GM19468 (cell line): ENCODE measurements at regions not wholly inside any gene's neighbourhood (a gene's known extent, or its start where the extent isn't known, plus 50 kb on each side); places are given as distances from the start of the nearest gene placed in this dataset.

Experiments used
- ATAC-seq: cut with Tn5 transposase; IDR thresholded peaks from one replicate; pipeline ENCODE4 v1.9.1; 2021; ENCODE audit warnings: mild to moderate bottlenecking, moderate library complexity, moderate number of reproducible peaks; ENCODE audit not compliant: unreplicated experiment; ENCODE audit errors: extremely low read depth

DNA sequence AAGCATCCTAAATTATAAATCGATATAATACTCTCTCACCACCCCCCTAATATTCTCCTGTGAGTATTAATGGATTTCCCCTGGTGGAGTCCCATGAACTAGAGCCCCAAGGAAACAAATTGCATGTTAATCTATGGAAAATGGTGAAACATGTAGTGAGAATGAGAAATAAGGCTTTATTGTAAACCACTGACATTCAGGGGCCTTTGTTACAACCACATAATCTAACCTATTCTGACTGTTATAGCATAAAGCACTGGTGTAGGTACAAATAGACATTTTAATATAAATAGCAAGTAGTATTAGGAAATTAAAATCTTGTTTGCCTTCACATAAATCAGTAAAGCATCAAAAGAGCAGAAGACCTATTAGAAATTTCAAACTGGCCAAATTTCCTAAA lies 65.3 kb upstream of the TLK1 start:
- ATAC-seq = no peak

DNA sequence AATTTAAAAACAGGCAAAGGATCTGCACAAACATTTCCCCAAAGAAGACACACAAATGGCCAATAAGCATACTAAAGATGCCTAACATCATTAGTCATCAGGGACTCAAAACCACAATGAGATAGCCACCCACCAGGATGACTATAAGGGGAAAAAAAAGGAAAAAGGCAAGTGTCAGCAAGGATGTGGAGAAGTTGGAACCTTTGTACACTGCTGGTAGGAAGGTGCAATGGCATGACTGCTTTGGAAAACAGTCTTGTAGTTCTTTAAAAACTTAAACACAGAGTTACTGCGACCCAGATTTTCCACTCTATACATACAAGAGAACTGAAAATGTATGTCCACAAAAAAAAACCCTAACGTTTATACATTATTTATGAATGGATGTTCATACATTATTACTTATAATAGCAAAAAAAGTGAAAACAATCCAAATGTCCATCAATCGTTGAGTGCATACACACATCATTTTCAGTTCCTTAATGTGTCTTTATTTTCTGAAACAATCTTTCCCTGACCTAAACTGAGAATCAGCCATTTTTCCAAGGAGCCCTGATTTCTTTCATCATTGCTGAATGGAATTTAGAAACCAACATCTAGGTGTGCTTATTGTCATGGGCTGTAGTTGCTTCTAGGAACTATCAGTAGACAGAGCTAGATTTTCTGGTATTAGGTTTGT lies 64.7 kb upstream of the TLK1 start:
- no peak for ATAC-seq

DNA sequence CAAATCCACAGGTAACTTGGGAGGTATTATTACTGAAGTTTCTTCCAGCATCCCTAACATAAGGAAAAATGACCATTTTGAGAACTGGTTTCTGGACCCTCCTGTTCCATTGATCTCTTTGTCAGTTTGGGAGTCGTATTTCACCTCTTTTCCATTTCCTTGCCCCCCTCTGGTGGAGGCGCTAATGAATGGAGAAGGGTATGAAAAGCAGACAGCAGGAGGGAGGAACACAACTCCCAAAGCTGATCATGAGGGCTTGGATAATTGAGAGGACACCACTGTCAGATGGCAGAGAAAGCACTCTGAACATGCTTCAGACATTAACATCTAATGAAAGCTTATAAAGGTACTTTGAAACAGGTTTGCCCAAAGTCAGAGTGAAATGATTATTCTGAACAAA lies 56.6 kb upstream of the TLK1 start:
- no peak for ATAC-seq

DNA sequence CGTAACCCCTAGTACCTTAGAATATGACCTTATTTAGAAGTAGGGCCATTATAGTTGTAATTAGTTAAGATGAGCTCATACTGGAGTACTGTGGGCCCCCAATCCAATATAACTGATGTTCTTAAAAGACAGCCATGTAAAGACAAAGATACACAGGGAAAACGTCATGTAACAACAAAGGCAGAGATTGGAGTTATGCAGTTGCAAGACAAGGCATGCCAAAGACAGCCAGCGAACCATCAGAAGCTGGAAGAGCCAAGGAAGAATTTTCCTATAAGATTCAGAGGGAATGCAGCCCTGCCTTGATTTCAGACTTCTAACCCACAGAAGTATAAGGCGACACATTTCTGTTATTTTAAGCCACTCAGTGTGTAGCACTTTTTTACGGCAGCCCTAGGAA lies 55.9 kb upstream of the TLK1 start:
- ATAC-seq = no peak

DNA sequence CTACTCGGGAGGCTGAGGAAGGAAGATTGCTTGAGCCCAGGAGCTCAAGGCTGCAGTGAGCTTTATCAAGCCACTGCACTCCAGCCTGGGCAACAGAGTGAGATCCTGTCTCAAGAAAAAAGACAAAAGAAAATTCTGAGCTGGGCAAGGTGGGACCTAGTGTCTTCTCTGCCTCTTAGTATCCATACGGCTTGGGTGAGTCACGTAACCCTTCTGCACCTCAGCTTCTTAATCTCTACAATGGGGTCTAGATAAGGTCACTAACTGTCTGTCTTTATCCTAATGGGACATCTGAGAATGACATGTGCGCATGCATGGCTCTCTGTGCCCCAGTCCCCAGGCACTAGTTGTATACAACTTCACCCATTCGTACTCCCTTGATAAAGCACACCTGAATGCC lies 53.4 kb upstream of the TLK1 start:
- ATAC-seq = no peak

DNA sequence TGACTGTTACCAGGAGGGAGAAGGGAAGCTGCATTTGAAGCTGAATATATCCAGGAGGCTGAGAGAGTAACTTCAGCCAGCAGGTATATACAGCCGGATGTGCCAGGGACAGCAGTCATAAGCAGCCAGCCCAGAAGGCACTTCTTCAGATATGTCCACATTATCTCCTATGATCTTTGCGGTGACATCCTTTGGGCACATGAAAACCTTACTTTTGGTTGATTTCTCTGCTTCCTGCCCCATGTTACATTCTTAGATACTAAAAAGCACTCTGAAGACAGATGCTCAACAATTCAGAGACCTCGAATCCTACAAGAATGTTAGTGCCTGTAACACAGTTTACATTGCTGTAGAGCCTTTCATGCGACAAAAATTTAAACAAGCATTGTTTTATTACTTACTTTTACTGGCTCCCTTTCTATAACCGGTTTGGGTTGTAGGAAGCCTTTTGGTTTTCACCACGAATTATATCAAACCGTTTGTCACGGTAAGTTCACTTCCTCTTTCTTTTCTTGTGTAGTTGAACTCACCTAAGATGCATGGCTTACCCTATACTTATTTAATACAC lies 50.3 kb upstream of the TLK1 start:
- ATAC-seq = no peak
